ENCODE measurements at regions not wholly inside any gene's neighbourhood (a gene's known extent, or its start where the extent isn't known, plus 50 kb on each side); places are given as distances from the start of the nearest gene placed in this dataset.
A peak's percentile ranks its signal among the peaks of the same experiment; 100 is the strongest.
"Not testable (repeated sequence)": the region's sequence is repeated elsewhere in the genome, so short reads cannot be mapped to it uniquely, and the experiment has no call there.

GRCh38 chr19:56976300-56976699, 135.8 kb upstream of the PEG3 start:
- Histone ChIP-seq H3K4me1 (ENCODE audit: control insufficient read depth in 2 of 3, insufficient read depth in 2 of 3, low read depth in 1 of 3, low read length in 3 of 3) (peaks cover 0 to 16% (median 0%) of the 10 kb centered on the region in 3 donors), H3K4me3 (ENCODE audit: low read length in 3 of 3) (no peak overlapping the region), H3K9me3 (ENCODE audit: control insufficient read depth in 2 of 3, insufficient read depth in 1 of 3, low read length in 3 of 3) (peaks cover 0 to 3% (median 0%) of the 10 kb centered on the region in 3 donors), H3K27ac (ENCODE audit: low read depth in 2 of 2, low read length in 2 of 2) (no peak overlapping the region), H3K9ac (ENCODE audit: low read length in 3 of 3) (no peak overlapping the region), H3K36me3 (ENCODE audit: control insufficient read depth in 2 of 3, insufficient read depth in 3 of 3, low read length in 3 of 3) (no peaks in the 10 kb centered on the region), H3K27me3 (ENCODE audit: control insufficient read depth, insufficient read depth, low read length) (no peaks in the 10 kb centered on the region)
- FAIRE-seq (no peak), DNase-seq (no peak)
- TF ChIP-seq, protein P1, sequence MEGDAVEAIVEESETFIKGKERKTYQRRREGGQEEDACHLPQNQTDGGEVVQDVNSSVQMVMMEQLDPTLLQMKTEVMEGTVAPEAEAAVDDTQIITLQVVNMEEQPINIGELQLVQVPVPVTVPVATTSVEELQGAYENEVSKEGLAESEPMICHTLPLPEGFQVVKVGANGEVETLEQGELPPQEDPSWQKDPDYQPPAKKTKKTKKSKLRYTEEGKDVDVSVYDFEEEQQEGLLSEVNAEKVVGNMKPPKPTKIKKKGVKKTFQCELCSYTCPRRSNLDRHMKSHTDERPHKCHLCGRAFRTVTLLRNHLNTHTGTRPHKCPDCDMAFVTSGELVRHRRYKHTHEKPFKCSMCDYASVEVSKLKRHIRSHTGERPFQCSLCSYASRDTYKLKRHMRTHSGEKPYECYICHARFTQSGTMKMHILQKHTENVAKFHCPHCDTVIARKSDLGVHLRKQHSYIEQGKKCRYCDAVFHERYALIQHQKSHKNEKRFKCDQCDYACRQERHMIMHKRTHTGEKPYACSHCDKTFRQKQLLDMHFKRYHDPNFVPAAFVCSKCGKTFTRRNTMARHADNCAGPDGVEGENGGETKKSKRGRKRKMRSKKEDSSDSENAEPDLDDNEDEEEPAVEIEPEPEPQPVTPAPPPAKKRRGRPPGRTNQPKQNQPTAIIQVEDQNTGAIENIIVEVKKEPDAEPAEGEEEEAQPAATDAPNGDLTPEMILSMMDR (IDR thresholded peaks at IDR 0.05; ENCODE audit: borderline replicate concordance, extremely low read depth, insufficient read depth), result no peak
- intact Hi-C loops (cut with DNase I), result no loop called here

- peaks cover 0 to 1% (median 0%) of the 10 kb centered on the region in 3 donors for H3K9me3 ChIP-seq (ENCODE audit: control insufficient read depth in 2 of 3, insufficient read depth in 1 of 3, low read length in 3 of 3)
- no peaks in the 10 kb centered on the region for H3K36me3 ChIP-seq (ENCODE audit: control insufficient read depth in 2 of 3, insufficient read depth in 3 of 3, low read length in 3 of 3)
- H3K27ac ChIP-seq (ENCODE audit: low read depth in 2 of 2, low read length in 2 of 2), result no peak overlapping the region
- intact Hi-C loops (cut with DNase I), result no loop called here
- DNase-seq (no peak), FAIRE-seq (no peak)
- no peak overlapping the region for H3K9ac ChIP-seq (ENCODE audit: low read length in 3 of 3)
- TF ChIP-seq, protein P1 (IDR thresholded peaks at IDR 0.05; ENCODE audit: borderline replicate concordance, extremely low read depth, insufficient read depth), result no peak
- H3K4me1 ChIP-seq (ENCODE audit: control insufficient read depth in 2 of 3, insufficient read depth in 2 of 3, low read depth in 1 of 3, low read length in 3 of 3), result peaks cover 0 to 15% (median 0%) of the 10 kb centered on the region in 3 donors
- no peaks in the 10 kb centered on the region for H3K27me3 ChIP-seq (ENCODE audit: control insufficient read depth, insufficient read depth, low read length)
- no peak overlapping the region for H3K4me3 ChIP-seq (ENCODE audit: low read length in 3 of 3)
Observed at GRCh38 chr19:56976995-56977906, 136.7 kb upstream of the PEG3 start.

- DNase-seq, result peak in 4 of 5 donors; percentile 65 to 86 (median 71)
Observed at GRCh38 chr19:56978023-56978565, 137.6 kb upstream of the PEG3 start.

GRCh38 chr19:56980326-56980725, 139.5 kb upstream of the USP29 start:
- peak in 1 of 5 donors; percentile 19 for DNase-seq
- H3K36me3 ChIP-seq (ENCODE audit: control insufficient read depth in 2 of 3, insufficient read depth in 3 of 3, low read length in 3 of 3); H3K4me3 ChIP-seq (ENCODE audit: low read length in 3 of 3); FAIRE-seq; H3K27me3 ChIP-seq (ENCODE audit: control insufficient read depth, insufficient read depth, low read length); H3K9ac ChIP-seq (ENCODE audit: low read length in 3 of 3); intact Hi-C loops (cut with DNase I); H3K27ac ChIP-seq (ENCODE audit: low read depth in 2 of 2, low read length in 2 of 2); H3K4me1 ChIP-seq (ENCODE audit: control insufficient read depth in 2 of 3, insufficient read depth in 2 of 3, low read depth in 1 of 3, low read length in 3 of 3); H3K9me3 ChIP-seq (ENCODE audit: control insufficient read depth in 2 of 3, insufficient read depth in 1 of 3, low read length in 3 of 3): not testable (repeated sequence)

More at GRCh38 chr19:56978023-56978565, 137.6 kb upstream of the PEG3 start:
- Histone ChIP-seq H3K9ac (ENCODE audit: low read length in 3 of 3) (no peak overlapping the region), H3K27me3 (ENCODE audit: control insufficient read depth, insufficient read depth, low read length) (no peaks in the 10 kb centered on the region), H3K9me3 (ENCODE audit: control insufficient read depth in 2 of 3, insufficient read depth in 1 of 3, low read length in 3 of 3) (no peaks in the 10 kb centered on the region), H3K4me1 (ENCODE audit: control insufficient read depth in 2 of 3, insufficient read depth in 2 of 3, low read depth in 1 of 3, low read length in 3 of 3) (peaks cover 0 to 10% (median 0%) of the 10 kb centered on the region in 3 donors), H3K36me3 (ENCODE audit: control insufficient read depth in 2 of 3, insufficient read depth in 3 of 3, low read length in 3 of 3) (no peaks in the 10 kb centered on the region), H3K4me3 (ENCODE audit: low read length in 3 of 3) (no peak overlapping the region), H3K27ac (ENCODE audit: low read depth in 2 of 2, low read length in 2 of 2) (no peak overlapping the region)
- TF ChIP-seq, protein P1 (IDR thresholded peaks at IDR 0.05; ENCODE audit: borderline replicate concordance, extremely low read depth, insufficient read depth), result no peak
- intact Hi-C loops (cut with DNase I), result no loop called here
- FAIRE-seq, result no peak

Data from kidney (tissue), 13 donors.